Esophagus squamous epithelium (tissue), 5 donors: ENCODE measurements at regions not wholly inside any gene's neighbourhood (a gene's known extent, or its start where the extent isn't known, plus 50 kb on each side); places are given as distances from the start of the nearest gene placed in this dataset.

ENCODE experiments used
- DNase-seq: peaks from one replicate; lab custom pipeline; 2025; lab: John Stamatoyannopoulos, UW
- H3K27ac ChIP-seq, 4 donors: fragments of 200-600 bp; sonication (generic); one replicate each; pipeline ENCODE4 v1.5.1; 2016 to 2019; ENCODE audit warnings: mild to moderate bottlenecking in 1 of 4
- H3K27me3 ChIP-seq, 4 donors: fragments of 200-600 bp; sonication (generic); 1 replicate in 3 of 4; 2 replicates in 1 of 4; pipeline versions ENCODE4 v1.5.1 to v1.6.0; 2017 to 2021; ENCODE audit warnings: antibody characterized with exemption in 1 of 4
- H3K36me3 ChIP-seq, 3 donors: fragments of 200-600 bp; sonication (generic); one replicate each; pipeline ENCODE4 v1.5.1; 2016 to 2019
- H3K4me1 ChIP-seq, 3 donors: fragments of 200-600 bp; sonication (generic); one replicate each; pipeline ENCODE4 v1.5.1; 2017 to 2019
- H3K4me3 ChIP-seq, 4 donors: fragments of 200-600 bp; sonication (generic); 1 replicate in 3 of 4; 2 replicates in 1 of 4; pipeline ENCODE4 v1.5.1; 2016 to 2019; ENCODE audit warnings: mild to moderate bottlenecking in 2 of 4, moderate library complexity in 1 of 4
- H3K9me3 ChIP-seq, 3 donors: fragments of 200-600 bp; sonication (generic); one replicate each; pipeline ENCODE4 v1.5.1; 2016 to 2019
- POLR2A ChIP-seq, 4 donors: fragments of 450-650 bp; IDR thresholded peaks; one replicate each; pipeline ENCODE4 v1.6.1; 2017; ENCODE audit warnings: antibody characterized with exemption in 4 of 4, mild to moderate bottlenecking in 4 of 4, moderate library complexity in 3 of 4
- WGBS, 2 donors: methylation state at CpG; one replicate each; pipeline ENCODE4 v1.1.5; 2018; 5-methylcytosine and 5-hydroxymethylcytosine counted together
- intact Hi-C: fragments of 100-400 bp; cut with DNase I; formaldehyde crosslinking; loops from one replicate; pipeline ENCODE4 v1.15.0; 2022
- TF ChIP-seq, protein P1 (sequence below), 6 experiments: fragments of 450-650 bp in 4 of 6; fragments of 200-600 bp in 2 of 6; sonication (generic) in 2 of 6; IDR thresholded peaks; one replicate each; pipeline ENCODE4 v1.5.1; 2016 to 2019; ENCODE audit warnings: antibody characterized with exemption in 6 of 6, mild to moderate bottlenecking in 4 of 6, moderate library complexity in 4 of 6
- donor health status: DM: yes; HTN: yes; CAD: no.

DNA sequence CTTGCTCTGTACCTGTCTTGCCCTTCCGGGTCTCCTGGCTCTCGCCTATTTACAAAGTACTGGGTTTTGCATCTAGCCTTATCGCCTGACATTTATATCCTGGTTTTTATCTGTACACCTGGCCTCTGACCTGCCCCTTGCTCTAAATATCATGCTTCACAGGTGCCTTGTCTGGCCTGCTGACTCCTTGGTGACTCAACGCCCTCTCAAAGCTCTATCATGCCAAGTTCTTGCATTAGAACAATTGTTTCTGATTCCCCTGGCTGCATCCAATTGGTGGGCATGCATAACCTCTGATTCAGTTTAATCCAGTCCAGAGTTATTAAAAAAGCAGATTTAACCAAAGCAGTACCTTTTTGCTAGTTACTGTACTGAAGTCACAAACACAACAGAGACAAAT is 113.9 kb upstream of the CCDC68 start:
- no peaks in the 10 kb centered on the region for H3K4me1 ChIP-seq
- no peaks in the 10 kb centered on the region for H3K9me3 ChIP-seq
- intact Hi-C loops = no loop called here
- no peaks in the 10 kb centered on the region for H3K27me3 ChIP-seq
- no peak overlapping the region for H3K4me3 ChIP-seq
- H3K27ac ChIP-seq = no peak overlapping the region
- H3K36me3 ChIP-seq = no peaks in the 10 kb centered on the region
- WGBS, 2 donors = 65 to 80% methylated on average over 4 of the region's 4 CpGs
- TF ChIP-seq, protein P1, sequence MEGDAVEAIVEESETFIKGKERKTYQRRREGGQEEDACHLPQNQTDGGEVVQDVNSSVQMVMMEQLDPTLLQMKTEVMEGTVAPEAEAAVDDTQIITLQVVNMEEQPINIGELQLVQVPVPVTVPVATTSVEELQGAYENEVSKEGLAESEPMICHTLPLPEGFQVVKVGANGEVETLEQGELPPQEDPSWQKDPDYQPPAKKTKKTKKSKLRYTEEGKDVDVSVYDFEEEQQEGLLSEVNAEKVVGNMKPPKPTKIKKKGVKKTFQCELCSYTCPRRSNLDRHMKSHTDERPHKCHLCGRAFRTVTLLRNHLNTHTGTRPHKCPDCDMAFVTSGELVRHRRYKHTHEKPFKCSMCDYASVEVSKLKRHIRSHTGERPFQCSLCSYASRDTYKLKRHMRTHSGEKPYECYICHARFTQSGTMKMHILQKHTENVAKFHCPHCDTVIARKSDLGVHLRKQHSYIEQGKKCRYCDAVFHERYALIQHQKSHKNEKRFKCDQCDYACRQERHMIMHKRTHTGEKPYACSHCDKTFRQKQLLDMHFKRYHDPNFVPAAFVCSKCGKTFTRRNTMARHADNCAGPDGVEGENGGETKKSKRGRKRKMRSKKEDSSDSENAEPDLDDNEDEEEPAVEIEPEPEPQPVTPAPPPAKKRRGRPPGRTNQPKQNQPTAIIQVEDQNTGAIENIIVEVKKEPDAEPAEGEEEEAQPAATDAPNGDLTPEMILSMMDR (IDR thresholded peaks at IDR 0.05) = no peak
- TF ChIP-seq POLR2A (IDR thresholded peaks at IDR 0.05) = no peak
- DNase-seq = no peak

DNA sequence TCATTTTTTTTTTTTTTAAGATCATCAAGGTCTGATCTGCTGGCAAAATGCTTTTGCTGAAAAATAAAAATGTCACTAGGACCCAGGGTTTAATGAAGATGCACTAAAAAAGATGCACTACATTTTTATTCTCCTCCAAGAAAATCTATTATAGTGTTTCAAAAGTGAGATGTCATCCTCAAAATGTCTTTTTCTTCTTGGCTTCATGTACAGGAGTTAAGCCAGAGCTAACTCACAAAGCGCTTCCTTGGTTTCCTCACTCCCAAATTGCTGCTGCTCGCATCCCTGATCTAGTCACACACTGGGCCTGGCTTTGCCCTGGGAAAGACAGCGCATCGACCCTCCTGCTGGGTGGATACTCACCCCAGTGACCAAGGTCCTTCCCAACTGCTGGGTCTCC is 113.4 kb upstream of the CCDC68 start:
- Histone ChIP-seq H3K4me1 (no peaks in the 10 kb centered on the region), H3K27ac (no peak overlapping the region), H3K4me3 (no peak overlapping the region), H3K27me3 (no peaks in the 10 kb centered on the region), H3K36me3 (no peaks in the 10 kb centered on the region), H3K9me3 (no peaks in the 10 kb centered on the region)
- TF ChIP-seq POLR2A (IDR thresholded peaks at IDR 0.05) = no peak
- TF ChIP-seq, protein P1 (IDR thresholded peaks at IDR 0.05) = no peak
- no peak for DNase-seq
- intact Hi-C loops = no loop called here
- WGBS, 2 donors = 80 to 85% methylated on average over 4 of the region's 4 CpGs

DNA sequence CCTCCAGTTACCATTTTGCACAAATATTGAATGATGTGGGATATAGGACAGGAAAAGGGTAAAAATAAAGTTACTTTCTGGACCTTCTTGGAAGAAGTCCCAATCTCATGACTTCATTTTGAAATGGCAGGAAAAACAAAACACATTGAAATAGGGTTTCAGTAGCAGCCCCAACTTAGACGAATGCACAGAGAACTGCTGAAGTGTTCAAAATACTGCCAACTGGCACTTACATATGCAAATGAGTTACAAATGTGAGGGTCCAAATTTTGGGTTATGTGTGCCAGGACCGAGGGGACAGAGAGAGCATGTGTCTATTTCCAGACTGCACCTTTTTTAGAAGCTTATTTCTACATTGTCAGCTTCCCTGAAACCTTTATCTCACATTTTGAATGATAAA is 112.9 kb upstream of the CCDC68 start:
- no peak for DNase-seq
- Histone ChIP-seq H3K9me3 (no peaks in the 10 kb centered on the region), H3K4me1 (no peaks in the 10 kb centered on the region), H3K27ac (no peak overlapping the region), H3K27me3 (no peaks in the 10 kb centered on the region), H3K4me3 (no peak overlapping the region), H3K36me3 (no peaks in the 10 kb centered on the region)
- intact Hi-C loops = no loop called here
- TF ChIP-seq POLR2A (IDR thresholded peaks at IDR 0.05) = no peak
- TF ChIP-seq, protein P1 (IDR thresholded peaks at IDR 0.05) = no peak
- WGBS, 2 donors = 11 to 29% methylated on average over 2 of the region's 2 CpGs

DNA sequence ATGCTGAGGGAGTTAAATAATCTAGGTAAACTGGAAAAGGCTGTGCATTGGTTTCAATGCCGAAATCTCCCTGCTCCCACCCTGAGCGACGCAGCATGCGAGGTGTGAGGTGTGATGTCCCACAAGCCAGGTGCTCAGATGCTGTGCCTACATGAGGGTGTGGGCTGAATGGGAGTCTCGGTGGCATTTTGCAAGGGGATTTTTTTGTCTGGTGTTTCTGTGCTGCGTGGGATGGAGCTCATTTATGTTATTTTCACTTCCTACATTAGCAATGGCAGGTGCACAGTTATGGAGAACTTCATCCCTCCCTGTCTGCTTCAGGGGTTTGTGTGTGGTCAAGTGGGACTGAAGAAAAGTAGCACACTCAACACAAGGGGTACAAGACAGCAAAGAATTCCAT is 110.2 kb upstream of the CCDC68 start:
- Histone ChIP-seq H3K27ac (no peak overlapping the region), H3K9me3 (no peaks in the 10 kb centered on the region), H3K27me3 (no peaks in the 10 kb centered on the region), H3K4me3 (no peak overlapping the region), H3K4me1 (no peaks in the 10 kb centered on the region), H3K36me3 (no peaks in the 10 kb centered on the region)
- intact Hi-C loops = no loop called here
- 56 to 85% methylated on average over 5 to 6 of the region's 6 CpGs for WGBS, 2 donors
- TF ChIP-seq, protein P1 (IDR thresholded peaks at IDR 0.05) = no peak
- TF ChIP-seq POLR2A (IDR thresholded peaks at IDR 0.05) = no peak
- no peak for DNase-seq

DNA sequence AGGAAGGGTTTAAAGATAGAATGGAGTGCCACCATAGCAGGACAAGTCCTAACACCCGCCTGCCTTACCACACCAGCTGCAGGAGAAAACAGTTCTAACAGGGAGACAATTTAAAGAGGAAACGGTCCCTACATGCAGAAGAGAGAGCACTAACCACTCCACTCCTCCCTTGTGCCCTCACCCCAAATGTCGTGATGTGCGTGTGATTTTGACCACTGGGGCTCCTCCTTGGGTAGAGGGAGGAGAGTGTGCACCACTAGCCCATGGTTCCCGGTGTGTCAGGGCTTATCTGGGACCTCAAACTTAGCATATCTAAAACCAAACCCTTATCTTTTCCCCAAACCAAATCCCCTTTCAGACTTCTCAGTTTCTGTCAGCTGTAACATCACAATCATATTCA is 105.5 kb upstream of the CCDC68 start:
- TF ChIP-seq, protein P1 (IDR thresholded peaks at IDR 0.05) = no peak
- TF ChIP-seq POLR2A (IDR thresholded peaks at IDR 0.05) = no peak
- whole genome bisulfite sequencing, 2 donors = 68 to 70% methylated on average over 5 of the region's 5 CpGs
- no peaks in the 10 kb centered on the region for H3K9me3 ChIP-seq
- H3K4me3 ChIP-seq = no peak overlapping the region
- H3K27ac ChIP-seq = no peak overlapping the region
- no peaks in the 10 kb centered on the region for H3K36me3 ChIP-seq
- no peak for DNase-seq
- intact Hi-C loops = no loop called here
- no peaks in the 10 kb centered on the region for H3K4me1 ChIP-seq
- no peaks in the 10 kb centered on the region for H3K27me3 ChIP-seq
